Natural killer cell treated with Interleukin-12 subunit alpha and Interleukin-12 subunit beta and Interleukin-15 and Interleukin-18, amount 100 ng/mL, for 72 hours (primary cell): ENCODE measurements at regions not wholly inside any gene's neighbourhood (a gene's known extent, or its start where the extent isn't known, plus 50 kb on each side); places are given as distances from the start of the nearest gene placed in this dataset.

Source experiments
- ATAC-seq, 2 donors: fragments of 150-1000 bp; cut with Tn5 transposase in 1 of 2; sonication (Bioruptor Pico), chemical (Tn5 transposase) in 1 of 2; 2 replicates each; pipeline ENCODE4 v1.10.0; 2021
- DNase-seq: peaks from one replicate; pipeline ENCODE4 v3.0.0; 2022; ENCODE audit warnings: low spot score
- H3K27ac Mint-ChIP-seq, 2 donors: 1 replicate in 1 of 2; 2 replicates in 1 of 2; pipeline ENCODE4 v1.8.0; 2022; ENCODE audit warnings: mixed read lengths in 2 of 2, mild to moderate bottlenecking in 1 of 2, moderate library complexity in 1 of 2
- H3K27me3 Mint-ChIP-seq, 2 donors: 1 replicate in 1 of 2; 2 replicates in 1 of 2; pipeline ENCODE4 v1.8.0; 2022; ENCODE audit warnings: mixed read lengths in 2 of 2
- H3K36me3 Mint-ChIP-seq: one replicate; pipeline ENCODE4 v1.8.0; 2022; ENCODE audit warnings: mixed read lengths
- H3K4me1 Mint-ChIP-seq, 2 donors: 1 replicate in 1 of 2; 2 replicates in 1 of 2; pipeline ENCODE4 v1.8.0; 2022; ENCODE audit warnings: low read depth in 2 of 2, mixed read lengths in 2 of 2, mild to moderate bottlenecking in 1 of 2
- H3K4me3 Mint-ChIP-seq: one replicate; pipeline ENCODE4 v1.8.0; 2022; ENCODE audit warnings: mixed read lengths
- H3K9me3 Mint-ChIP-seq: 2 replicates; pipeline ENCODE4 v1.8.0; 2022; ENCODE audit warnings: mixed read lengths

DNA sequence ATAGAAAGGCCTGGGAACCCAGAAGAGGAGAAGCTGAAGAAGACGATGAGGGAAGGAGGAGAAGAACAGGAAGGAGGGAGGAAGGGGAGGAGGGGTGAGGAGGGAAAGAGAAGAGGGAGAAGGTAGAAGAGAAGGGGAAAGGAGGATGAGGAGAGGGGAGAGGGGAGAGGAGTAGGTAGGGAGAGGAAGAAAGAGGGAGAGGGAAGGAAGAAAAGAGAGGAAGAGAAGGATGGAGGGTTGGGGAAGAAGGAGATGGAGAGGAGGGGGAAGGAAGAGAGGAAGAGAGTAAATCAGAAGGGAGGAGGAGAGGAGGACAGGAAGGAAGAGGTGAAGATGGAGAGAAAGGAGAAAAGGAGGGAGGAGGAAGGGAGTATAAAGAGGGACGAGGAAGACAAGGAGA, 109.6 kb upstream of the IRX6 start:
- no peak overlapping the region for H3K27ac Mint-ChIP-seq
- ATAC-seq (no peak), DNase-seq (no peak)
- no peaks in the 10 kb centered on the region for H3K9me3 Mint-ChIP-seq
- H3K4me3 Mint-ChIP-seq, result no peak overlapping the region
- H3K27me3 Mint-ChIP-seq, result peaks cover 3 to 6% of the 10 kb centered on the region in 2 donors
- no peaks in the 10 kb centered on the region for H3K4me1 Mint-ChIP-seq
- H3K36me3 Mint-ChIP-seq, result no peaks in the 10 kb centered on the region

GRCh38 chr16:55214974-55215494, 109.0 kb upstream of the IRX6 start:
- ATAC-seq (no peak), DNase-seq (no peak)
- Mint-ChIP-seq H3K4me3 (no peak overlapping the region), H3K27me3 (peaks cover 3 to 6% of the 10 kb centered on the region in 2 donors), H3K27ac (no peak overlapping the region), H3K36me3 (no peaks in the 10 kb centered on the region), H3K9me3 (no peaks in the 10 kb centered on the region), H3K4me1 (no peaks in the 10 kb centered on the region)

DNA sequence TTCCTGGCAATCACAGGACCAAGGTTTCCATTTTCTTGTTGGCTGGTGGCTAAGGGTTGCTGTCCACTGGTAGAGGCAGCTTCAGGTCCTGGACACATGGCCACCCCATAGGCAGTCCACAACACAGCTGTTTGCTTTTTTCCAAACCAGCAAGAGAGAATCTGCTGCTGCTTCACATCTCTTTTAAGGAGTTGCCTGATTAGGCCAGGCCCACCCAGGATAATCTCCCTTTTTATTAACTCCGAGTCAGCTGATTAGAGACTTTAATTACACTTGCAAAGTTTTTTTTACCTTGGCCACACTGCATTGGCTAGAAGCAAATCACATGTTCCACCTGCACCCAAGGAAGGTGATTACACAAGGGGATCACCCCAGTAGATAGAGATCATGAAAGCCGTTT, 106.6 kb upstream of the IRX6 start:
- Mint-ChIP-seq H3K4me3 (no peak overlapping the region), H3K27ac (no peak overlapping the region), H3K36me3 (no peaks in the 10 kb centered on the region), H3K4me1 (no peaks in the 10 kb centered on the region), H3K27me3 (peaks cover 3 to 12% of the 10 kb centered on the region in 2 donors), H3K9me3 (no peaks in the 10 kb centered on the region)
- ATAC-seq, result no peak
- no peak for DNase-seq

- no peak for ATAC-seq
- H3K27ac Mint-ChIP-seq, result no peak overlapping the region
Measured at GRCh38 chr16:55221836-55222235, 102.2 kb upstream of the IRX6 start.

DNA sequence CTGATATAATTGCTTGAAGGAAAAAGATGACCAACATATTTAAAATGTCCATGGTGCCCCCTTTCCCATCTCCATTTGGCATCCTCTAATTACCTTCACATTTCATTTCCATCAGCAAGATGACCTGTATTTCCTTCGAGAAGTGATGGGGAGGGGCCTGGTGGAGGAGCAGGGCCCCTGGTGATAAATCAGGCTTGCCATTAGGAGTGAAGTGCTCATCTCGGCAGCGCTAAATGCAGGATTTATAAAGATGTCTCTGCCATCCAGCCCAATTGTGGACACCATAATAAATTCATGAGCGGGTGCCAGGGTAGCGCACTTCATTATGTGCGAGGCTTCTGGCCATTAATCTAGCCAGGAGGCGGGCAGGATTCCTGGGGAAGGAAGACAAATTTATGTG, 101.5 kb upstream of the IRX6 start:
- Mint-ChIP-seq H3K27me3 (peaks cover 6 to 22% of the 10 kb centered on the region in 2 donors), H3K4me1 (no peaks in the 10 kb centered on the region), H3K9me3 (peaks cover 11% of the 10 kb centered on the region), H3K4me3 (no peak overlapping the region), H3K27ac (no peak overlapping the region), H3K36me3 (no peaks in the 10 kb centered on the region)
- no peak for DNase-seq
- ATAC-seq, result no peak

More at GRCh38 chr16:55221836-55222235, 102.2 kb upstream of the IRX6 start:
- no peak overlapping the region for H3K4me3 Mint-ChIP-seq
- H3K9me3 Mint-ChIP-seq, result peaks cover 8% of the 10 kb centered on the region
- no peaks in the 10 kb centered on the region for H3K36me3 Mint-ChIP-seq
- DNase-seq, result no peak
- peaks cover 3 to 22% of the 10 kb centered on the region in 2 donors for H3K27me3 Mint-ChIP-seq
- no peaks in the 10 kb centered on the region for H3K4me1 Mint-ChIP-seq

- Mint-ChIP-seq H3K27ac (no peak overlapping the region), H3K4me1 (no peaks in the 10 kb centered on the region), H3K36me3 (no peaks in the 10 kb centered on the region), H3K9me3 (peaks cover 11% of the 10 kb centered on the region), H3K4me3 (no peak overlapping the region), H3K27me3 (peaks cover 5 to 30% of the 10 kb centered on the region in 2 donors)
- DNase-seq (no peak), ATAC-seq (no peak)
Measured at GRCh38 chr16:55225972-55226542, 97.9 kb upstream of the IRX6 start.

DNA sequence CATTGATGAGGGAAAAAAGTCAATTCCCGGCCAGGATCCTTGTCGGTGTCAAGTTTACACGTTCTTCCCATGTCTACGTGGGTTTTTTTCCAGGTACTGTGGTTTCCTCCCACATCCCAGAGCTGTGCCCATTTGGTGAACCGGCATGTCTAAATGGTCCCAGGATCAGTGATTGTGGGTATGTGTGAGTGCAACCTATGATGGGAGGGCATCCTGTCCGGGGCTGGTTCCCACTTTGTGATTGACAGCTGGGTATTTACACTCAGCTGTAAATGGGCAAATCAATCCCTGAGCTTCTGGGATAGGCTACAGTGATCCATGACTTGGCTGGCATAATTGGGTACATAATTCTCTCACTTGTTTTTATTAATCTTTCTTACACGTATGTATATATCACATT, 91.2 kb upstream of the IRX6 start:
- no peaks in the 10 kb centered on the region for H3K4me1 Mint-ChIP-seq
- H3K27ac Mint-ChIP-seq, result no peak overlapping the region
- ATAC-seq (no peak), DNase-seq (no peak)
- peaks cover 4 to 16% of the 10 kb centered on the region in 2 donors for H3K27me3 Mint-ChIP-seq
- H3K4me3 Mint-ChIP-seq, result no peak overlapping the region
- no peaks in the 10 kb centered on the region for H3K9me3 Mint-ChIP-seq
- no peaks in the 10 kb centered on the region for H3K36me3 Mint-ChIP-seq

- Mint-ChIP-seq H3K27ac (no peak overlapping the region), H3K4me3 (no peak overlapping the region), H3K36me3 (no peaks in the 10 kb centered on the region), H3K9me3 (no peaks in the 10 kb centered on the region), H3K4me1 (no peaks in the 10 kb centered on the region), H3K27me3 (peaks cover 4 to 16% of the 10 kb centered on the region in 2 donors)
- ATAC-seq, result no peak
- DNase-seq, result no peak
Measured at GRCh38 chr16:55233464-55233863, 90.5 kb upstream of the IRX6 start.

DNA sequence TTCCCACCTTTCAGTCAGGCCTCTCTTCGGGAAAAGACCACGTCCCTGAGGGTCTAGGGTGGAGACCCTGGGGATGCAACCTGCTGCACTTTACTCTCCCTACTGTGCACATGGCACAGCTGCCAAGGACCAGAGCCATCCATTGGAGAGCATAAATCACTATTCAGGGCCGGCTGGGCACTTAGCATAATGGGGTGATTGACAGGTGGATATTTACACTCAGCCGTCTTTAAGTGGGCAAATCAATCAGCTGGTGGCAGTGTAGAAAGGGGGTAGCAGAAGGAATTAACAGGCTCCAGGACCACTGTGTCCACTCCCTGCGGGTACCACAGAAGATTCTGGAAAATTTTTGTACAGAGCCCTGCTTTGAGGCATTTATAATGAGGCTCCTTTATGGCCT, 87.3 kb upstream of the IRX6 start:
- Mint-ChIP-seq H3K36me3 (no peaks in the 10 kb centered on the region), H3K4me1 (no peaks in the 10 kb centered on the region), H3K4me3 (no peak overlapping the region), H3K27ac (no peak overlapping the region), H3K9me3 (no peaks in the 10 kb centered on the region), H3K27me3 (peaks cover 4 to 18% of the 10 kb centered on the region in 2 donors)
- DNase-seq (no peak), ATAC-seq (no peak)

GRCh38 chr16:55239723-55240122, 84.3 kb upstream of the IRX6 start:
- Mint-ChIP-seq H3K27me3 (peaks cover 6 to 32% of the 10 kb centered on the region in 2 donors), H3K27ac (no peak overlapping the region), H3K36me3 (no peaks in the 10 kb centered on the region)

GRCh38 chr16:55240888-55241287, 83.1 kb upstream of the IRX6 start:
- H3K36me3 Mint-ChIP-seq, result no peaks in the 10 kb centered on the region
- no peak overlapping the region for H3K4me3 Mint-ChIP-seq
- ATAC-seq (no peak), DNase-seq (no peak)
- H3K27ac Mint-ChIP-seq, result no peak overlapping the region
- H3K27me3 Mint-ChIP-seq, result peaks cover 6 to 31% of the 10 kb centered on the region in 2 donors
- H3K9me3 Mint-ChIP-seq, result no peaks in the 10 kb centered on the region
- no peaks in the 10 kb centered on the region for H3K4me1 Mint-ChIP-seq

More at GRCh38 chr16:55239723-55240122, 84.3 kb upstream of the IRX6 start:
- H3K4me3 Mint-ChIP-seq, result no peak overlapping the region
- H3K9me3 Mint-ChIP-seq, result no peaks in the 10 kb centered on the region
- no peak for ATAC-seq
- no peak for DNase-seq
- H3K4me1 Mint-ChIP-seq, result no peaks in the 10 kb centered on the region

- no peak overlapping the region for H3K27ac Mint-ChIP-seq
- DNase-seq (no peak), ATAC-seq (no peak)
- no peaks in the 10 kb centered on the region for H3K36me3 Mint-ChIP-seq
- no peaks in the 10 kb centered on the region for H3K4me1 Mint-ChIP-seq
- H3K4me3 Mint-ChIP-seq, result no peak overlapping the region
- H3K9me3 Mint-ChIP-seq, result no peaks in the 10 kb centered on the region
- H3K27me3 Mint-ChIP-seq, result peaks cover 2 to 24% of the 10 kb centered on the region in 2 donors
Measured at GRCh38 chr16:55242667-55243066, 81.3 kb upstream of the IRX6 start.

- DNase-seq, result no peak
- no peak for ATAC-seq
- peaks cover 2 to 22% of the 10 kb centered on the region in 2 donors for H3K27me3 Mint-ChIP-seq
- no peaks in the 10 kb centered on the region for H3K36me3 Mint-ChIP-seq
- no peaks in the 10 kb centered on the region for H3K9me3 Mint-ChIP-seq
- H3K27ac Mint-ChIP-seq, result no peak overlapping the region
- H3K4me1 Mint-ChIP-seq, result no peaks in the 10 kb centered on the region
- no peak overlapping the region for H3K4me3 Mint-ChIP-seq
Measured at GRCh38 chr16:55248058-55248457, 75.9 kb upstream of the IRX6 start.

GRCh38 chr16:55248494-55248893, 75.5 kb upstream of the IRX6 start:
- no peak for ATAC-seq
- Mint-ChIP-seq H3K4me3 (no peak overlapping the region), H3K9me3 (no peaks in the 10 kb centered on the region), H3K36me3 (no peaks in the 10 kb centered on the region), H3K27ac (no peak overlapping the region), H3K4me1 (no peaks in the 10 kb centered on the region), H3K27me3 (peaks cover 3 to 24% of the 10 kb centered on the region in 2 donors)
- DNase-seq, result no peak

DNA sequence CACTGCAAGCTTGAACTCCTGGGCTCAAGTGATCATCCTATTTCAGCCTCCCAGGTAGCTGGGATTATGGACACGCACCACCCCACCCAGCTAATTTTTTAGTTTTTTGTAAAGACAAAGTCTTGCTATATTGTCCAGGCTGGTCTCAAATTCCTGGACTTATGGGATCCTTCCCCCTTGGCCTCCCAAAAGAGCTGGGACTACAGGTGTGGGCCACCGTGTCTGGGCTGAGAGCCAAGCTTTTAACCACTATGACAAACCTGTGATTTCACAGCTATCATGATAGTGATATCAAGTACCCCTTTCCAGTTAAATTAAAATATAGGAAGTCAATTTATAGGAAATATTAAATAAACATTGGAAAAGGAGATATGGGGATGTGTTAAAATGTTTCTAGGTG, 74.6 kb upstream of the IRX6 start:
- peaks cover 3 to 26% of the 10 kb centered on the region in 2 donors for H3K27me3 Mint-ChIP-seq

More for the DNA sequence above, 74.6 kb upstream of the IRX6 start:
- Mint-ChIP-seq H3K4me1 (no peaks in the 10 kb centered on the region), H3K4me3 (no peak overlapping the region), H3K36me3 (no peaks in the 10 kb centered on the region), H3K27ac (no peak overlapping the region), H3K9me3 (no peaks in the 10 kb centered on the region)
- ATAC-seq, result no peak
- DNase-seq, result no peak
